CD4-positive, CD25-positive, alpha-beta regulatory T cell (primary cell): ENCODE measurements at regions not wholly inside any gene's neighbourhood (a gene's known extent, or its start where the extent isn't known, plus 50 kb on each side); places are given as distances from the start of the nearest gene placed in this dataset.
A peak's percentile ranks its signal among the peaks of the same experiment; 100 is the strongest.
"Not testable (repeated sequence)": the region's sequence is repeated elsewhere in the genome, so short reads cannot be mapped to it uniquely, and the experiment has no call there.

Source experiments
- ATAC-seq, 2 donors: fragments of 150-1000 bp; cut with Tn5 transposase; one replicate each; pipeline ENCODE4 v1.10.0; 2021; ENCODE audit warnings: low read depth in 2 of 2, moderate number of reproducible peaks in 2 of 2, moderate library complexity in 1 of 2
- DNase-seq, 3 donors: peaks; one replicate each; pipeline versions ENCODE4 v3.0.0 to v3.0.0-alpha.2; 2012 to 2022; ENCODE audit warnings: mixed read lengths in 1 of 3
- H3K27ac ChIP-seq: one replicate; pipeline ENCODE4 v1.7.0; 2013; ENCODE audit warnings: mild to moderate bottlenecking, low read length; ENCODE audit not compliant: insufficient read depth, poor library complexity, severe bottlenecking
- H3K27me3 ChIP-seq: one replicate; pipeline ENCODE4 v1.7.0; 2013; ENCODE audit warnings: low read length; ENCODE audit not compliant: control insufficient read depth, insufficient read depth
- H3K36me3 ChIP-seq: one replicate; pipeline ENCODE4 v1.7.0; 2013; ENCODE audit warnings: mild to moderate bottlenecking, low read length, moderate library complexity; ENCODE audit not compliant: control insufficient read depth, insufficient read depth
- H3K4me1 ChIP-seq: 2 replicates; pipeline ENCODE4 v1.7.0; 2013; ENCODE audit warnings: mild to moderate bottlenecking, low read length; ENCODE audit not compliant: insufficient read depth, control insufficient read depth, poor library complexity, severe bottlenecking
- H3K4me3 ChIP-seq: one replicate; pipeline ENCODE4 v1.7.0; 2013; ENCODE audit warnings: low read depth, mild to moderate bottlenecking, low read length, moderate library complexity
- H3K9me3 ChIP-seq, 2 experiments: 1 replicate in 1 of 2; 2 replicates in 1 of 2; pipeline ENCODE4 v1.7.0; 2013; ENCODE audit warnings: low read length in 2 of 2, mild to moderate bottlenecking in 1 of 2, moderate library complexity in 1 of 2; ENCODE audit not compliant: control insufficient read depth in 2 of 2
- H3K27ac Mint-ChIP-seq, 3 donors: one replicate each; pipeline ENCODE4 v1.8.0; 2020 to 2022; ENCODE audit warnings: mild to moderate bottlenecking in 3 of 3, mixed read lengths in 3 of 3, moderate library complexity in 2 of 3
- H3K27me3 Mint-ChIP-seq: one replicate; pipeline ENCODE4 v1.8.0; 2022; ENCODE audit warnings: mild to moderate bottlenecking, mixed read lengths
- H3K36me3 Mint-ChIP-seq: one replicate; pipeline ENCODE4 v1.8.0; 2020; ENCODE audit warnings: mixed read lengths
- H3K4me1 Mint-ChIP-seq, 4 donors: one replicate each; pipeline ENCODE4 v1.8.0; 2020 to 2022; ENCODE audit warnings: mixed read lengths in 4 of 4, mild to moderate bottlenecking in 1 of 4
- H3K4me3 Mint-ChIP-seq, 4 donors: one replicate each; pipeline ENCODE4 v1.8.0; 2020 to 2022; ENCODE audit warnings: mild to moderate bottlenecking in 4 of 4, mixed read lengths in 4 of 4, moderate library complexity in 3 of 4
- H3K9me3 Mint-ChIP-seq, 7 donors: one replicate each; pipeline ENCODE4 v1.8.0; 2020 to 2022; ENCODE audit warnings: mixed read lengths in 7 of 7, mild to moderate bottlenecking in 3 of 7, moderate library complexity in 2 of 7

- not testable (repeated sequence) for H3K27ac ChIP-seq, H3K27ac Mint-ChIP-seq, H3K9me3 ChIP-seq, ATAC-seq, H3K4me1 ChIP-seq, H3K4me3 ChIP-seq, H3K4me3 Mint-ChIP-seq, H3K9me3 Mint-ChIP-seq, DNase-seq, H3K36me3 Mint-ChIP-seq, H3K4me1 Mint-ChIP-seq, H3K36me3 ChIP-seq, H3K27me3 ChIP-seq
- H3K27me3 Mint-ChIP-seq, result peaks cover 31% of the 10 kb centered on the region
Measured at GRCh38 chr1:113208425-113208824, 135.4 kb downstream of the LRIG2 start.

- Mint-ChIP-seq H3K4me3 (no peak overlapping the region), H3K27me3 (peaks cover 27% of the 10 kb centered on the region), H3K9me3 (peaks cover 0 to 10% (median 0%) of the 10 kb centered on the region in 7 donors), H3K36me3 (no peaks in the 10 kb centered on the region), H3K4me1 (no peaks in the 10 kb centered on the region), H3K27ac (no peak overlapping the region)
- H3K36me3 ChIP-seq, result no peaks in the 10 kb centered on the region
- peaks cover 2% of the 10 kb centered on the region for H3K27me3 ChIP-seq
- no peak overlapping the region for H3K27ac ChIP-seq
- no peaks in the 10 kb centered on the region for H3K4me1 ChIP-seq
- ATAC-seq (no peak), DNase-seq (no peak)
- H3K4me3 ChIP-seq, result no peak overlapping the region
- H3K9me3 ChIP-seq, result no peaks in the 10 kb centered on the region
Measured at GRCh38 chr1:113210248-113210647, 137.2 kb downstream of the LRIG2 start.

- peaks cover 2% of the 10 kb centered on the region for H3K27me3 ChIP-seq
- no peak for ATAC-seq
- H3K27ac ChIP-seq, result no peak overlapping the region
- Mint-ChIP-seq H3K4me1 (no peaks in the 10 kb centered on the region), H3K27ac (peak overlapping the region in 1 of 3 donors; percentile 10), H3K9me3 (peaks cover 0 to 16% (median 0%) of the 10 kb centered on the region in 7 donors), H3K27me3 (peaks cover 27% of the 10 kb centered on the region), H3K36me3 (no peaks in the 10 kb centered on the region), H3K4me3 (peak overlapping the region in 1 of 4 donors; percentile 64)
- H3K4me3 ChIP-seq, result no peak overlapping the region
- no peaks in the 10 kb centered on the region for H3K4me1 ChIP-seq
- no peaks in the 10 kb centered on the region for H3K9me3 ChIP-seq
- no peak for DNase-seq
- H3K36me3 ChIP-seq, result no peaks in the 10 kb centered on the region
Measured at GRCh38 chr1:113211467-113211866, 138.5 kb downstream of the LRIG2 start.

GRCh38 chr1:113215015-113215414 lies 142.0 kb downstream of the LRIG2 start:
- H3K27ac Mint-ChIP-seq, result no peak overlapping the region
- H3K4me3 Mint-ChIP-seq, result no peak overlapping the region
- no peaks in the 10 kb centered on the region for H3K4me1 ChIP-seq
- no peaks in the 10 kb centered on the region for H3K9me3 ChIP-seq
- ATAC-seq (no peak), DNase-seq (no peak)
- H3K4me3 ChIP-seq, result no peak overlapping the region
- H3K4me1 Mint-ChIP-seq, result no peaks in the 10 kb centered on the region
- peaks cover 19% of the 10 kb centered on the region for H3K27me3 Mint-ChIP-seq
- H3K9me3 Mint-ChIP-seq, result peaks cover 0 to 16% (median 0%) of the 10 kb centered on the region in 7 donors
- no peaks in the 10 kb centered on the region for H3K36me3 Mint-ChIP-seq
- H3K27ac ChIP-seq, result no peak overlapping the region
- H3K27me3 ChIP-seq, result peaks cover 2% of the 10 kb centered on the region
- no peaks in the 10 kb centered on the region for H3K36me3 ChIP-seq

GRCh38 chr1:113216664-113217063 lies 143.7 kb downstream of the LRIG2 start:
- peaks cover 4% of the 10 kb centered on the region for H3K27me3 ChIP-seq
- Mint-ChIP-seq H3K27me3 (peaks cover 8% of the 10 kb centered on the region), H3K27ac (no peak overlapping the region), H3K36me3 (no peaks in the 10 kb centered on the region), H3K9me3 (peaks cover 0 to 16% (median 0%) of the 10 kb centered on the region in 7 donors), H3K4me1 (no peaks in the 10 kb centered on the region), H3K4me3 (no peak overlapping the region)
- ATAC-seq (no peak), DNase-seq (no peak)
- H3K36me3 ChIP-seq, result no peaks in the 10 kb centered on the region
- no peak overlapping the region for H3K27ac ChIP-seq
- no peak overlapping the region for H3K4me3 ChIP-seq
- H3K4me1 ChIP-seq, result no peaks in the 10 kb centered on the region
- H3K9me3 ChIP-seq, result no peaks in the 10 kb centered on the region

GRCh38 chr1:113217447-113218208 lies 144.6 kb downstream of the LRIG2 start:
- no peaks in the 10 kb centered on the region for H3K4me1 ChIP-seq
- H3K4me1 Mint-ChIP-seq, result no peaks in the 10 kb centered on the region
- DNase-seq, result no peak
- H3K36me3 ChIP-seq, result no peaks in the 10 kb centered on the region
- no peaks in the 10 kb centered on the region for H3K9me3 ChIP-seq
- ATAC-seq, result no peak
- H3K9me3 Mint-ChIP-seq, result peaks cover 0 to 16% (median 0%) of the 10 kb centered on the region in 7 donors
- no peak overlapping the region for H3K27ac ChIP-seq
- no peak overlapping the region for H3K27ac Mint-ChIP-seq
- H3K27me3 ChIP-seq, result peaks cover 6% of the 10 kb centered on the region
- H3K4me3 ChIP-seq, result no peak overlapping the region
- H3K36me3 Mint-ChIP-seq, result no peaks in the 10 kb centered on the region
- H3K4me3 Mint-ChIP-seq, result no peak overlapping the region
- H3K27me3 Mint-ChIP-seq, result peaks cover 8% of the 10 kb centered on the region

- ATAC-seq (no peak), DNase-seq (no peak)
- Mint-ChIP-seq H3K27me3 (peaks cover 5% of the 10 kb centered on the region), H3K9me3 (peaks cover 0 to 9% (median 0%) of the 10 kb centered on the region in 7 donors), H3K4me3 (no peak overlapping the region), H3K27ac (no peak overlapping the region), H3K36me3 (no peaks in the 10 kb centered on the region), H3K4me1 (peaks cover 0 to 4% (median 0%) of the 10 kb centered on the region in 4 donors)
- Histone ChIP-seq H3K27ac (no peak overlapping the region), H3K36me3 (no peaks in the 10 kb centered on the region), H3K9me3 (no peaks in the 10 kb centered on the region), H3K4me3 (no peak overlapping the region), H3K4me1 (no peaks in the 10 kb centered on the region), H3K27me3 (peaks cover 6% of the 10 kb centered on the region)
Measured at GRCh38 chr1:113219377-113219776, 146.4 kb downstream of the LRIG2 start.

GRCh38 chr1:113219828-113220227 lies 146.8 kb downstream of the LRIG2 start:
- ATAC-seq (no peak), DNase-seq (no peak)
- Histone ChIP-seq H3K4me3 (no peak overlapping the region), H3K27ac (no peak overlapping the region), H3K4me1 (no peaks in the 10 kb centered on the region), H3K9me3 (no peaks in the 10 kb centered on the region), H3K36me3 (no peaks in the 10 kb centered on the region), H3K27me3 (peaks cover 4% of the 10 kb centered on the region)
- peaks cover 0 to 9% (median 0%) of the 10 kb centered on the region in 7 donors for H3K9me3 Mint-ChIP-seq
- no peaks in the 10 kb centered on the region for H3K36me3 Mint-ChIP-seq
- no peak overlapping the region for H3K27ac Mint-ChIP-seq
- H3K4me3 Mint-ChIP-seq, result no peak overlapping the region
- peaks cover 4% of the 10 kb centered on the region for H3K27me3 Mint-ChIP-seq
- peaks cover 0 to 4% (median 0%) of the 10 kb centered on the region in 4 donors for H3K4me1 Mint-ChIP-seq
